ENCODE measurements at regions not wholly inside any gene's neighbourhood (a gene's known extent, or its start where the extent isn't known, plus 50 kb on each side); places are given as distances from the start of the nearest gene placed in this dataset.

- H3K36me3 ChIP-seq (replicated peaks): no peaks in the 10 kb centered on the region
- no peaks in the 10 kb centered on the region for H3K9me3 ChIP-seq
- in situ Hi-C loops (cut with MboI; ENCODE audit: low sequenced_read_pairs): no loop called here
- no peaks in the 10 kb centered on the region for H3K27me3 ChIP-seq (ENCODE audit: low read depth)
- no peak overlapping the region for H3K4me3 ChIP-seq
- no peaks in the 10 kb centered on the region for H3K4me1 ChIP-seq
- no peak for DNase-seq (ENCODE audit: low spot score in 2 of 2)
Measured at GRCh38 chr16:86977076-86977676, 340.0 kb downstream of the C16orf95 start.

- H3K36me3 ChIP-seq (replicated peaks): no peaks in the 10 kb centered on the region
- no peaks in the 10 kb centered on the region for H3K4me1 ChIP-seq
- H3K9me3 ChIP-seq: no peaks in the 10 kb centered on the region
- no peak overlapping the region for H3K4me3 ChIP-seq
- no peak for DNase-seq (ENCODE audit: low spot score in 2 of 2)
- in situ Hi-C loops (cut with MboI; ENCODE audit: low sequenced_read_pairs): no loop called here
- H3K27me3 ChIP-seq (ENCODE audit: low read depth): no peaks in the 10 kb centered on the region
Measured at GRCh38 chr16:86978445-86979030, 338.7 kb downstream of the C16orf95 start.

- no peaks in the 10 kb centered on the region for H3K4me1 ChIP-seq
- no peaks in the 10 kb centered on the region for H3K27me3 ChIP-seq (ENCODE audit: low read depth)
- H3K9me3 ChIP-seq: no peaks in the 10 kb centered on the region
- no peak for DNase-seq (ENCODE audit: low spot score in 2 of 2)
- H3K4me3 ChIP-seq: no peak overlapping the region
- in situ Hi-C loops (cut with MboI; ENCODE audit: low sequenced_read_pairs): no loop called here
- H3K36me3 ChIP-seq (replicated peaks): no peaks in the 10 kb centered on the region
Measured at GRCh38 chr16:86979061-86979460, 338.1 kb downstream of the C16orf95 start.

- Histone ChIP-seq H3K36me3 (replicated peaks) (no peaks in the 10 kb centered on the region), H3K4me3 (no peak overlapping the region), H3K4me1 (no peaks in the 10 kb centered on the region), H3K9me3 (no peaks in the 10 kb centered on the region), H3K27me3 (ENCODE audit: low read depth) (no peaks in the 10 kb centered on the region)
- DNase-seq (ENCODE audit: low spot score in 2 of 2): no peak
- in situ Hi-C loops (cut with MboI; ENCODE audit: low sequenced_read_pairs): no loop called here
Measured at GRCh38 chr16:86979984-86980553, 337.1 kb downstream of the C16orf95 start.

- no peaks in the 10 kb centered on the region for H3K4me1 ChIP-seq
- no peak for DNase-seq (ENCODE audit: low spot score in 2 of 2)
- H3K27me3 ChIP-seq (ENCODE audit: low read depth): no peaks in the 10 kb centered on the region
- H3K4me3 ChIP-seq: no peak overlapping the region
- H3K36me3 ChIP-seq (replicated peaks): no peaks in the 10 kb centered on the region
- H3K9me3 ChIP-seq: no peaks in the 10 kb centered on the region
- in situ Hi-C loops (cut with MboI; ENCODE audit: low sequenced_read_pairs): no loop called here
Measured at GRCh38 chr16:86980644-86981043, 336.5 kb downstream of the C16orf95 start.

GRCh38 chr16:86982347-86982596 is 334.9 kb downstream of the C16orf95 start:
- in situ Hi-C loops (cut with MboI; ENCODE audit: low sequenced_read_pairs): no loop called here
- no peaks in the 10 kb centered on the region for H3K9me3 ChIP-seq
- no peaks in the 10 kb centered on the region for H3K36me3 ChIP-seq (replicated peaks)
- no peak for DNase-seq (ENCODE audit: low spot score in 2 of 2)
- no peaks in the 10 kb centered on the region for H3K27me3 ChIP-seq (ENCODE audit: low read depth)
- no peak overlapping the region for H3K4me3 ChIP-seq
- no peaks in the 10 kb centered on the region for H3K4me1 ChIP-seq

GRCh38 chr16:86982912-86983311 is 334.3 kb downstream of the C16orf95 start:
- H3K36me3 ChIP-seq (replicated peaks): no peaks in the 10 kb centered on the region
- no peaks in the 10 kb centered on the region for H3K4me1 ChIP-seq
- no peaks in the 10 kb centered on the region for H3K27me3 ChIP-seq (ENCODE audit: low read depth)
- in situ Hi-C loops (cut with MboI; ENCODE audit: low sequenced_read_pairs): no loop called here
- H3K4me3 ChIP-seq: no peak overlapping the region
- no peaks in the 10 kb centered on the region for H3K9me3 ChIP-seq
- no peak for DNase-seq (ENCODE audit: low spot score in 2 of 2)

- Histone ChIP-seq H3K27me3 (ENCODE audit: low read depth) (no peaks in the 10 kb centered on the region), H3K36me3 (replicated peaks) (no peaks in the 10 kb centered on the region), H3K9me3 (no peaks in the 10 kb centered on the region), H3K4me3 (no peak overlapping the region), H3K4me1 (no peaks in the 10 kb centered on the region)
- no peak for DNase-seq (ENCODE audit: low spot score in 2 of 2)
- in situ Hi-C loops (cut with MboI; ENCODE audit: low sequenced_read_pairs): no loop called here
Measured at GRCh38 chr16:86983621-86984020, 333.6 kb downstream of the C16orf95 start.

GRCh38 chr16:86984343-86984742 is 332.8 kb downstream of the C16orf95 start:
- DNase-seq (ENCODE audit: low spot score in 2 of 2): no peak
- Histone ChIP-seq H3K36me3 (replicated peaks) (no peaks in the 10 kb centered on the region), H3K27me3 (ENCODE audit: low read depth) (no peaks in the 10 kb centered on the region), H3K9me3 (no peaks in the 10 kb centered on the region), H3K4me3 (no peak overlapping the region), H3K4me1 (no peaks in the 10 kb centered on the region)
- in situ Hi-C loops (cut with MboI; ENCODE audit: low sequenced_read_pairs): no loop called here

GRCh38 chr16:86984991-86985647 is 332.1 kb downstream of the C16orf95 start:
- no peaks in the 10 kb centered on the region for H3K36me3 ChIP-seq (replicated peaks)
- H3K4me3 ChIP-seq: no peak overlapping the region
- in situ Hi-C loops (cut with MboI; ENCODE audit: low sequenced_read_pairs): no loop called here
- no peaks in the 10 kb centered on the region for H3K9me3 ChIP-seq
- no peaks in the 10 kb centered on the region for H3K27me3 ChIP-seq (ENCODE audit: low read depth)
- no peaks in the 10 kb centered on the region for H3K4me1 ChIP-seq
- no peak for DNase-seq (ENCODE audit: low spot score in 2 of 2)

GRCh38 chr16:86985648-86986015 is 331.6 kb downstream of the C16orf95 start:
- Histone ChIP-seq H3K36me3 (replicated peaks) (no peaks in the 10 kb centered on the region), H3K4me3 (no peak overlapping the region), H3K9me3 (no peaks in the 10 kb centered on the region), H3K27me3 (ENCODE audit: low read depth) (0 out of 2 replicates have a peak, but pooled peaks cover 3% of the 10 kb centered on the region), H3K4me1 (no peaks in the 10 kb centered on the region)
- in situ Hi-C loops (cut with MboI; ENCODE audit: low sequenced_read_pairs): no loop called here
- no peak for DNase-seq (ENCODE audit: low spot score in 2 of 2)

- no peak for DNase-seq (ENCODE audit: low spot score in 2 of 2)
- H3K36me3 ChIP-seq (replicated peaks): no peaks in the 10 kb centered on the region
- no peak overlapping the region for H3K4me3 ChIP-seq
- no peaks in the 10 kb centered on the region for H3K4me1 ChIP-seq
- no peaks in the 10 kb centered on the region for H3K9me3 ChIP-seq
- in situ Hi-C loops (cut with MboI; ENCODE audit: low sequenced_read_pairs): no loop called here
- H3K27me3 ChIP-seq (ENCODE audit: low read depth): 0 out of 2 replicates have a peak, but pooled peaks cover 3% of the 10 kb centered on the region
Measured at GRCh38 chr16:86986136-86986535, 331.1 kb downstream of the C16orf95 start.

- H3K27me3 ChIP-seq (ENCODE audit: low read depth): 0 out of 2 replicates have a peak, but pooled peaks cover 3% of the 10 kb centered on the region
- no peaks in the 10 kb centered on the region for H3K36me3 ChIP-seq (replicated peaks)
- in situ Hi-C loops (cut with MboI; ENCODE audit: low sequenced_read_pairs): no loop called here
- DNase-seq (ENCODE audit: low spot score in 2 of 2): no peak
- no peaks in the 10 kb centered on the region for H3K9me3 ChIP-seq
- no peak overlapping the region for H3K4me3 ChIP-seq
- no peaks in the 10 kb centered on the region for H3K4me1 ChIP-seq
Measured at GRCh38 chr16:86986809-86987487, 330.2 kb downstream of the C16orf95 start.
